Frontal cortex (tissue), 3 donors: ENCODE measurements at regions not wholly inside any gene's neighbourhood (a gene's known extent, or its start where the extent isn't known, plus 50 kb on each side); places are given as distances from the start of the nearest gene placed in this dataset.

ENCODE experiments used
- DNase-seq, 2 donors: peaks; one replicate each; pipeline ENCODE4 v3.0.0; 2012; ENCODE audit warnings: low spot score in 2 of 2
- FAIRE-seq: peaks from 2 replicates; lab custom pipeline; 2012; peaks lifted over from hg19 to GRCh38; lab: Jason Lieb, UNC
- donor health status: control.
- donor health status: control.
- donor health status: control.

DNA sequence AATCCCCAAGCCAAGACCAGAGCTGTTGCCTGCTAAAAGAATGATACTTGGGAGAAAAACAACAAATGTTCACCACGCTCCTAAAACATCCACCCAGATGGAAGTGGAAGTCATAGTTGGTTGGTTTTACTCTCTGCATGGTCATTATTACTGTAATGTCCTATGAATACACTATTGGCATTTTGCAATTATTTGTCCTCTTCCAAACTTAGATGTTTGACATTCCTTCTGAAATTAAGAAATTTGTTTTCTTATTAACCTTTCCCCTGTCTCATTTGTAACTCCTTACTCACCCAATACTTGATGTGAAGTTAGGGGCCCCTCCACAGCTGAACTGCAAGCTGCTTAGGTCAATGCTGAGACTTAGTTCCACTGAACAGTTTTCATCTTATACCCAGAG lies 383.3 kb downstream of the INHBA start:
- no peak for FAIRE-seq
- DNase-seq = no peak

DNA sequence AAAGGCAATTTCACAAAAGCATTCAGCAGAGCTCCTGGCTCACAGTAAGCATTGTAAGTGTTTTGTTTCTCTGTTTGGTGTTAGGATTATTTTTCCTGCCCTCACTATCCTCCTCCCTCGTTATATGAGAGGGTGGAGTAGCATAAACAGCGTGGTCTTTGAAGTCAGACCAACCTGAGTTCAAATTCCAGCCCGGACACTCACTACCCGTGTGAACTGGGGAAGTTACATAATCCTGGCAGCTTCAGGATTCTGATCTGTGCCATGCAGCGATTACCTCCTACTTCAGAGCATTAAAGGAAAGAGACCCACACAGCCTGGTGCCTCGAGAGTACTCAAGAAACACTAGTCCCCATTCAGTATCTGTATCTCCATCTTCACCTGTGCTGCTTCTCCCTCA lies 386.5 kb downstream of the INHBA start:
- DNase-seq (no peak), FAIRE-seq (no peak)

DNA sequence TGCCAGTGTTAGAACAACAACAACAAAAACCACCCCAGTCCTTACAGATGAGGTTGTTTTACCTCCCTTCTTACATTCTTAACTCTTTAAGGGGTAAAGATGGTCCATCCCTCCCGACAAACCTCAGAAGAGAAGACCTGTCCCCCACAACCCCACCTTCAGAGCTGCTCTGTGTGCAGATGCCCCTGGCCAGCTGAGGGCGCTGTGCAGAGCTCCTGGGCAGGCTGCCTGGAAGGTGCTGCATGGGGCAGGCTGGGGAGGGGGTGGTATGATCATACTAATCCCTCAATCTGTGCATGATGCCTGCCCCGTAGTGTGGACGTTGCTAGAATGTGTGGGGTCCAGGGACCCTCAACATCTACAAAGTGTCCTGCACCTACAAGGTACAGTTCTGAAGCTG lies 387.1 kb downstream of the INHBA start:
- FAIRE-seq (no peak), DNase-seq (no peak)

DNA sequence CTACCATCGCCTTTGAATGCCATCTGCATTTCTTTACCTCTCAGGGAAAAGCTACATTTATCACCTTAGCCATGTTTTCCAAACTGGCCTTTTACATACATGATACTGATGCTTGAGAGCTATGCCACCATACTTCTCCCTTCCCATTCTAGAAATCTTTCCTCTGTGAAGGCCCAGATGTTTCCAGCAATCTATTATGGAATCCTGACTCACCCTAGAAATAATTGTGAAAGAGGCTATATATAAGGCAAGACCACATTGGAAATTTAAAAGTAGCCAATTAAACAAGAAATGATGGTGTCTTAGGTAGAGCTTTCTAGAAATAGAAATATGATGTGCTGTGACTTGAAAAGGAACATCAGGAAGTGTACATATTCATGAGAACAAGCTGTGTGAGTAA lies 389.7 kb downstream of the INHBA start:
- DNase-seq (no peak), FAIRE-seq (no peak)

DNA sequence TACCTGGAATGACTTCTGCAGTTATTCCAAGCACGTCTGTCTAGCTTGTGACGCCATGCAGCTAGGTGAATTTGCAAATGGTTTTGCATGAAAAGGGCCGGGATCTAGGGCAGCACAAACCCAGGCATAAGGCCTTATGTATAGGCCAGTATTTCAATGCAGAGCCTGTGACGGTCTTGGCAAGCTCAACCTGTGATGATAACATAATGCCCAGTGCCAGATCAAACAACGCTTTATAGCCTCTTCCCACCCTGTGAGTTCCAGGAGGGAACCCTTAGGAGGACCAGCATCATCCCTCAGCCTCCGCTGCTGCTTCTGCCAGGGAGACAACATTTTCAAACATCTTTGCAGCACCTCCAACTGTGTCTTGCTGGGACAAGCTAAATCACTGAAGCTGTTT lies 390.7 kb downstream of the INHBA start:
- DNase-seq = no peak

DNA sequence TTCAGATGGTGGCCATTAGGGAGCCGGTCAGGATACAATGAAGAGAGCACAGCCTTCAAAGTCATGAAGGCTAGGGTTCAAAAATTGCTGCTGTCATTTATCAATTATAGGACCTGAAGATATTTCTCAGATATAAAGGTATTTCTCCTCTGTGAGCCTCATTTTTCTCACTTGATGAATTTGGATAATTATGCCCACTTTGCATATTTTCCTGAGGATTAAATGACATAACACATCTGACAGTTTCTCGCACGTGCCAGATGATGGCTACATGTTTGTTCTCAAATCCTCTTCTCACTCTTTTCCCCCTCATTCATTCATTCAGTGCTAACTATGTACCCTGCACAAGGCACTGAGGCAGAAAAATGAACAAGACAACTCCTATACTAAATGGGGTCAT lies 391.6 kb downstream of the INHBA start:
- FAIRE-seq = no peak
- no peak for DNase-seq

More for the DNA sequence above, 390.7 kb downstream of the INHBA start:
- no peak for FAIRE-seq

DNA sequence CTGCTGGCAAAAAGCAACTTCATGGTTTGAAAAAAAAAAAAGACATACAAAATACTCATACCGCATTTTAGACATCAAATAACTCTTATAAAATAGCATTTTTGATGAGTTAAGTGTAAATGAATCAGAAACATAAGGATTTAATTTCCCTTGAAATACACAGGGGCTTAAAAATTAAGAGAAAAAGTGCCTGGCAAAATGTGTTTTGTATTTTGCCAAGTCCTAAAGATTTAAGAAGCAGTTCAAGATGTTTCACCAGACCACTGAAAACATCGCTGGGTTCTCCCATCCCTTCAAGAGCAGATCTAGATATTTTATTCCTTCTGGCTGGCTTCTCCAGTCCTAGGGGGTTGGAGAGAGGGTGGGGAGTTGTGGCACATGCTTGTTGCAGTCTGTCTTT lies 396.4 kb downstream of the INHBA start:
- FAIRE-seq = no peak

DNA sequence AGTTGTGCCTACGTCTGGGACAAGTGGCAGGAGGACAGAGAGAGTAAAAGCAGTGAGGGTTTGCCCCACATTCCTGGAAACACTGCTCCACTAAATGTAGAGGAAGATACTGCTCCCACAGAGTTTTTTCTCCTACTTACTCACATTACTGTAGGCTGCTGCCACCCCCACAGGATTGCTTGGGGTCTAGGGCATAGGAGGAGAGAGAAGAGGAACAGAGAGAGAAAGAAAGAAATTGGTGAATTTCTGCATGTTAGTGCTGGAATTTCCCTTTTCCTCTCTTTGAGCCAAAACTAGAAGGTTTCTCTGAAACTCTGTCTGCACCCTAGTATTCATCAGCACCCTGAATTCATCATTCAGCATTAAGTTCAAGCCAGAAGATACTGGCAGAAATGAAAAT lies 397.9 kb downstream of the INHBA start:
- no peak for DNase-seq
- no peak for FAIRE-seq

More for the DNA sequence above, 396.4 kb downstream of the INHBA start:
- DNase-seq = no peak

DNA sequence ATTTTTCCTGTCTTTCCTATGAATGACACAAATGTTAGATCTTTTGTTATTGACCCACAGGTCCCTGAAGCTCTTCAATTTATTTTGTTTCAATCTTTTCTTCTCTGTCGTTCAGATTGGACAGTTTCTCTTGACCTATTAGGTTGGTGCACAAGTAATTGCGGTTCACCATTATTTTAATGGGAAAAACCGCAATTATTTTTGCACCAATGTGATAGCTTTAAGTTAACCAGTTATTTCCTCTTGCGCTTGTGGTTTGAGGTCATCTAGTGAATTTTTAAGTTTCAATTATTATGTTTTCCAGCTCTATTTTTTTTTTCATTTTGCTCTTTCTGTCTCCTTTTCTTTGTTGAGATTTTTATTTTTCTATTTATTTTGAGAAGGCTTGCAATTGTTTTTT lies 399.2 kb downstream of the INHBA start:
- FAIRE-seq (no peak), DNase-seq (no peak)

DNA sequence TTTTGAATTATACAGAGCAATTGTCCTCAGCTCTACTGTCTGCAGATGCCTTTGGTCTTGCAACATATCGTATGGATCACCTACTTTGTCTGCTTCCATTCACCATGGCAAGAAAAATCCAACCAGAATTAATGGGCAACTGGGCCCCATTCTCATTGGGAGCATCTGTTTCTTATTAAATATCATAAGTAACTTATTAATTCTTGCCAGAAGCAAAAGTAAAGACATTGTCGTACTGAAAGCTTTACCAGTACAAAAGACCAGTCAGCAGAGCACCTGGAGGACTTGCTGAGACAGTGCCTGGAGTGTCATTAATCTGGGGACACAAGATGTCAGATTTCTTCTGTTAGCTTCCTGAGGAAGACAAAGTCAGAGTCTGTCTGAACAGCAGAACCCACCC lies 404.5 kb downstream of the INHBA start:
- no peak for DNase-seq
- FAIRE-seq = no peak

DNA sequence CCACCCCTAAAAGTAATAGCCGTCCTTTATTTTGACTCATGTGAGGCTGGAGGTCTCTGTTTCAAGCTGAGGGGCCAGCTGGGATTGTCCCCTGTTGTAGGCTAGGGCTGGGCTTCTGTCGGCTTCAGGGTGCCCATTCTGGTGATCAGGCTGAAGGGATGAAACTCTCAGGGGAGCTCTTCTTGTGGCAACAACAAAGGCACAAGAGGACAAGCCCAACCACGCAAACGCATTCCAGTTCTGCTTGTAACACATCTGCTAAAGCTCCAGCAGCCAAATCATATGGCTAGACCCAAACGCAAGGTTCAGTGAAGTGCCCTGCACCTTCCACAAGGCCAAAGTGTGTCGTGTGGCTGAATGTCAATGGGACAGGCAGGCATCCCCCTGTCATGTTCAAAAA lies 405.7 kb downstream of the INHBA start:
- FAIRE-seq = no peak
- DNase-seq = no peak

DNA sequence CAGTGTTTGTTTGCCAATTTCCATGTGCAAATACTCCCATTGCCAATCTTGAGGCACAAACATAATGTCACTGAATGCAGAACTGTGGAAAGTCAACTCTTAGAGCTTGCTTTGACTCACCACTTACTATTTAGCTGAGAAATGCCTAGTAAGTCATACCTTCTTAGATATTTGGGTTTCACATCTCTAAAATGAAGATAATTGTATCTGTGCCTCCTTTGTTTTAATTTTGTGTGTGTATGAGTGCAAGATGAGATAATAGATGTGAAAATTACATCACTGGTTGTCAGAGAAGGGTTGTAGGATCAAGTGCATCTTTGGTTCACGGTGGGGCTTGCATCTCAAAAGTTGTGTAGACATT lies 407.5 kb downstream of the INHBA start:
- no peak for FAIRE-seq
- DNase-seq = no peak

DNA sequence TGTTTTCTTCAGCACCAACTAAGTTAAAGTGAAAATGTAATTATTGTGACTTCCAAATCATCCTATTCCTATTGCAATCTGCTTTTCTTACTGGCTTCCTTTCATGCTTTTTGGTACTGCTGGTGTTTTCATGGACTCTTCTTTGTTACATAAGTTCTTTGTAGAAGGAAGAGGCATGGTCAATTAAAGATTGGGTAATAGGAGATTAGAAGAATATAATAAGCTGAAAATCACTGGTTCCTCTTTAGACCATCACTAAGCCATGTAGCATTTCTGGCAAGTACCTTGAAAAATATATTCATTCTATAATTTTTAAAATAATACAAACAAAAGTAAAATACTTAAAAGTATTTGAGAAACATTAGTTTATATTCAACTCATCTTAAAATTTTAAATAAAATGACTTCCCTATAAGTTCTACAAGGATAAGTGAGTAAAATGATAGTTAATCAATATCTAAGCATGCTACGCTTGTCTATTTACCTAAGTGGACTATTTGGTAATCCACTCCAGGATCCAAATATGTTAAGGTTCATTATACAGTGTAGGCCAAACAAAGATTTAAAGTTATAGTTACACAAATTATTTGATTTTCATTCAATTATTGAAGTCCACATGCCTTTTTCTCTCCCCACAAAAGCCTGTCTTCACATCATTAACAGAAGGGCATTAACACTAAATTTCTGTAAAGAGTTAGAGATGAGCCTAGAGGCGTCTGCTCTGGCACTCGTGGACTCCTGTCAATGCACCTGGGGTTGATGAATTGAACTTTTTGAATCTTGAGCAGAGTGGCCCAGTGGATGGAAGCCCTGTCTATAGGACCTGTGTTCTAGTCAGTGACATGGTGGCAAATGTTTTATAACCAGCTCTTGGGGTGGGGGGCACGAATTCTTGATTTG lies 408.1 kb downstream of the INHBA start:
- DNase-seq (no peak), FAIRE-seq (no peak)

DNA sequence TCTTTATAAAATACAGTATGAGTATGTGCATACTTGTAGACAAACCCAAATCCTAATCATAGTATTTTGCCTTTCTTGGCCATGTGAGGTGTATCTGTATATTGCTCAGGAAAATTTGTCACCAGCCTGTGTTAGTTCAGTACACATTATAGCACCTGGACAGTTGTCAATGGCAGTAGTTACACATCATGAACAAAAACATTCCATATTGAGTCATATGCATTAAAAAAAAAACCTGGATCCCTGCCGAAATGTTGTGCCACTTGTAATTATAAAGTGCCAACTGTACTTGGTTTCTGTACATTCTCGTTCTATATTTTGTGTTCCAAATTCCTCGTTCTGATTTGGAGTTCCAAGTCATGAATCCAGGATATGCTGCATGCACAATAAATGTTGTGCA lies 410.4 kb downstream of the INHBA start:
- FAIRE-seq = no peak
- no peak for DNase-seq

DNA sequence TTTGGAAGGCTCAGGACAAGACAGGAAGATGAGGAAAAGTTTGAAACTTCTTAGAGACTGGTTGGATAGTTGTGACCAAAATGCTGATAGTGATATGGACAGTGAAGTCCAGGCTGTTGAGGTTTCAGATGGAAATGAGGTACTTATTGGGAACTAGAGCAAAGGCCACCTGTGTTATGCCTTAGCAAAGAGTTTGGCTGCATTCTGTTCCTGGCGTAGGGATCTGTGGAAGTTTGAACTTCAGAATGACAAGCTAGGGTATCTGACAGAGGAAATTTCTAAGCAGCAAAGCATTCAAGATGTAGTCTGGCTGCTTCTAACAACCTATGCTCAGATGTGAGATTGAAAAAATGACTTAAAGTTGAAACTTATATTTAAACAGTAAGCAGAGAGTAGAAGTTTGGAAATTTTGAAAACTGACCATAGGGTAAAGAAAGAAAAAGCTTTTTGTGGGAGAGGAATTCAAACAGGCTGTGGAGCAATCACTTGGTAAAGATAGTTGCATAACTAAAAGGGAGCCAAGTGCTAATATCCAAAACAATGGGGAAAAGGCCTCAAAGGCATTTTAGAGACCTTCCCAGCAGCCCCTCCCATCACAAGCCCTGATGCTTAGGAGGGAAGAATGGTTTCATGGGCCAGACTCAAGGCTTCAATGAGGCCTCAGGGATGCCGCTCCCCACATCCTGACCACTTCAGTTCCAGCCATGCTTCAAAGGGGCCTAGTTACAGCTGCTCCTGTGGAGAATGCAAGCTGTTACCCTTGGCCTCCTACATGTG lies 415.1 kb downstream of the INHBA start:
- FAIRE-seq (no peak), DNase-seq (no peak)

DNA sequence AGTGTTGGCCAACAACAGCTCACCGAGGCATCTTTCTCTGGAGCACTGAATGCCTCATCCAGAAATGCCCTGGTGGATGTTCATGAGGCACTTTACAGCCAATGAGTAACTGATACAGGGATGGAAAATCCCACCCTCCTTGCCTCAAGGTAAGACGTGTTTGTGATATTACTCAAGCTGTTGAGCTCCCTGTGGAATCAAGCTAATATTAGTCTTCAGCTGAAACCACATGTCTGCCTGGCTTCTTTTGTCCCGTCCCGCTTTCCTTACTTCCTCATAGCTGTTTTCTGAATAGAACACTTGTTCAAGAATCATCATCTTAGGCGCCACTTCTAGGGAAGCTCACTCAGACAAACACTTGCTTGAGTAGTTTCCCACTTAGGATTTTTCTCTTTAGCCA lies 422.4 kb downstream of the INHBA start:
- DNase-seq (no peak), FAIRE-seq (no peak)

DNA sequence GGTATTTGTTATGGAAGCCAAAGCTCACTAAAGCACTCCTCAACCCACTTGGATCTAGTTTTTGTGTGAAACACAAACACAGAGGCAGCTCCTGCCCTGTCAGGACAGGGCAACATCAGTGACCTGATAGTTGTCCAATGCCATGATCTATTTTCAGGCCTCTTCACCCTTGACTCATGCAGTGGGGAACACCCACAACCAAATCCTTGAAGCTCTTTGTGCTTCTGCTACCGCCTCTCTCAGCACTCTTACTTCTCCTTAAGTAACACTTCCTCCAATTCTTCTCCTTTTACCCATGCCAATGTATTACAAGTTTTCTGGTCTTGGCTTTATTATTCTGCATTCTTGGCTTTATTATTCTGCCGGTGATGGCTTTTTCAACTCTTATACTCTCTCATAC lies 425.3 kb downstream of the INHBA start:
- no peak for FAIRE-seq

DNA sequence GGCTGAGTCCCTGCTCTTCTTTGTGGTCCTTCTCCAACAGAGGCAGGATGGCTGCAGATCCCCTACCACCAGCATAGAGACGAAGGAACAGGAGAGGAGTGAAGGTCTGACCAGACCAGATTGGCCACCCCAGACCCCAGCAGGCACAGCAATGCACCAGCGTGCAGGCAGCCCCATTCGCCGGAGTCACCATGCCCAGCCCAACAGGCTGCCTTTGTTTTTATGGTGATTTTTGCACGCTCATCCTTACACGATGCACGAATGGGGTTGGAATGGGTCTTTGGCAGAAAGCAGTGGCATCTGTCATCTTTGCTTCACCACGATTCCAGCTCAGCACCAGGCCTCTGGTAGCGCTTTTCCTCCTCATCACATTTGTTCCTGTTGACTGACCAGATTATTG lies 427.6 kb downstream of the INHBA start:
- no peak for DNase-seq
- FAIRE-seq = no peak

More for the DNA sequence above, 425.3 kb downstream of the INHBA start:
- no peak for DNase-seq

DNA sequence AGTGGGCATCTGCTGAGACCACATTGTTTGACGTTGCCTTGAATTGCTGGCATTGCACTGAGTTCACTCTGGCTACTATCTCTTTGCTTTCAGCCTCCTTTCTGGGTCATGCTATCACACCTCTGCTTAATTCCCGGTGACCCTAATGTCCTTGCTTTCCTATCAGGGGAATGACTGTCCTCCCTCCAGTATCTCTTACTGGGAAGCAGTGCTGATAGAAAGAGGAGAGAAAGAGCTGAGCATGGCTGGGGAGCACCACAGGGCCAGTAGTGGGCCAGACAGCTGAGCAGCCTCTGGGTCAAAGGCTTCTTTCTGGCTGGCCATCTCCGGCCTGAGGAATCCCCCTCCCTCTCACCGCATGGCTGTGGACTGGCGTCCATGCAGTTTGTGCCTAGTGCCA lies 428.7 kb downstream of the INHBA start:
- FAIRE-seq (no peak), DNase-seq (no peak)

DNA sequence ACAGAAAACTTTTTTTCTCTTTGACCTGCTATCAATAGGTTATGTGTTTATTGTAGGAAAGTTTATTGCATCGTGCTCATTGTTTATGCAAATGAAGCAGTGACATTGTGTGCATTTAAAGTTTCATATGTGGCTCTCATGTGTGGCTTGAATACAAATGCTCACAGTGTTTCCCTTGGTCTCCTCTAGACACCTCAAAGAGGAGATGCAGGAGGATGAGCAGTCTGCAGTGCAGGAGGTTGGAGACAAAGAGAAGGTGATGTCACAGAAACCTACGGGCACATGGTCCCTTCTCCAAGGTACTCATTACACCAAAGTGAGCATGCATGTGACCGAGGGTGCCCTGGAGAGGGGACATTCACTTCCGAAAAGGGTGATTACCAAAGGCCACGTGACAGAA lies 430.2 kb downstream of the INHBA start:
- DNase-seq = no peak
- no peak for FAIRE-seq

DNA sequence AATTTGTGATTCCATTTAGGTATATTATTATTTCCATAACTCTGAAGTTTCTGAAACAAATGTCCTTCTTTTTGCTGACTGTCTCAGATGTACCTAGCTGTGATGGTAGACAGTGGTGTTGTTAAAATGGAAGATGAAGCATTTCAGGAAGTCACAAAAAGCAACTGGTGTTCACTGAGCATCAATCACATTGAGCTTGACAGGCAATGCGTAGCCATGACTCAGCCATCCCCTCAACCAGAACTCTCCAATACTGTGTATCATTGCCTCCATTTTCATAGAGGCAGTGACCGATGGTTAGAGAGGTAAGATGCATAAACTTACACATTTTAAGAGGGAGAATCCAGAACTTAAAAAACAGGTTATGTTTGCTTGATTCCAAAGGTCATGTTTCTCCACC lies 434.0 kb downstream of the INHBA start:
- DNase-seq (no peak), FAIRE-seq (no peak)
